C4-2B (cell line): ENCODE measurements at regions not wholly inside any gene's neighbourhood (a gene's known extent, or its start where the extent isn't known, plus 50 kb on each side); places are given as distances from the start of the nearest gene placed in this dataset.

Experiments used
- H3K27ac ChIP-seq: fragments of 450-650 bp; 2 replicates; pipeline ENCODE4 v1.5.1; 2017
- CTCF ChIP-seq: fragments of 450-650 bp; conservative IDR thresholded peaks from 2 replicates; pipeline ENCODE4 v1.5.1; 2017; ENCODE audit warnings: mild to moderate bottlenecking
- ZFX ChIP-seq: fragments of 450-650 bp; IDR thresholded peaks from 2 replicates; pipeline ENCODE4 v1.6.1; 2017

GRCh38 chr15:46763091-46763490 is 954.2 kb upstream of the SEMA6D start:
- no peak overlapping the region for H3K27ac ChIP-seq
- no peak for TF ChIP-seq CTCF
- TF ChIP-seq ZFX, result no peak

- no peak for TF ChIP-seq ZFX
- TF ChIP-seq CTCF, result no peak
- no peak overlapping the region for H3K27ac ChIP-seq
These were observed 952.5 kb upstream of the SEMA6D start for GRCh38 chr15:46764851-46765250.

- no peak overlapping the region for H3K27ac ChIP-seq
- no peak for TF ChIP-seq ZFX
- TF ChIP-seq CTCF, result no peak
These were observed 951.3 kb upstream of the SEMA6D start for GRCh38 chr15:46766021-46766420.

GRCh38 chr15:46768287-46768686 is 949.0 kb upstream of the SEMA6D start:
- no peak for TF ChIP-seq ZFX
- no peak for TF ChIP-seq CTCF
- H3K27ac ChIP-seq, result no peak overlapping the region

- H3K27ac ChIP-seq, result no peak overlapping the region
- no peak for TF ChIP-seq CTCF
- no peak for TF ChIP-seq ZFX
These were observed 944.3 kb upstream of the SEMA6D start for GRCh38 chr15:46773016-46773415.

GRCh38 chr15:46778876-46779275 is 938.4 kb upstream of the SEMA6D start:
- no peak overlapping the region for H3K27ac ChIP-seq
- TF ChIP-seq ZFX (no peak), CTCF (no peak)

- H3K27ac ChIP-seq, result no peak overlapping the region
- TF ChIP-seq CTCF (0 out of 2 replicates have a peak, but pooled peaks have one; percentile 4), ZFX (no peak)
These were observed 930.6 kb upstream of the SEMA6D start for GRCh38 chr15:46786590-46787285.
